Mammary epithelial cell (primary cell): ENCODE measurements at regions not wholly inside any gene's neighbourhood (a gene's known extent, or its start where the extent isn't known, plus 50 kb on each side); places are given as distances from the start of the nearest gene placed in this dataset.

Experiments used
- CTCF ChIP-seq, 2 donors: IDR thresholded peaks in 1 of 2; conservative IDR thresholded peaks in 1 of 2; 2 replicates each; pipeline ENCODE4 v1.5.1; 2011 to 2012; ENCODE audit warnings: inconsistent platforms in 2 of 2, low read length in 2 of 2, mild to moderate bottlenecking in 2 of 2, control low read depth in 1 of 2, low read depth in 1 of 2; ENCODE audit not compliant: insufficient read depth in 1 of 2; ENCODE audit errors: extremely low read depth in 1 of 2
- EZH2 ChIP-seq: IDR thresholded peaks from 2 replicates; pipeline ENCODE4 v1.6.1; 2012; ENCODE audit warnings: low read length, inconsistent platforms, borderline replicate concordance

GRCh38 chr2:221205103-221205673, 366.9 kb downstream of the EPHA4 start:
- TF ChIP-seq CTCF (conservative IDR thresholded peaks at IDR 0.05 in 1 of 2, IDR thresholded peaks at IDR 0.05 in 1 of 2; ENCODE audit: extremely low read depth in 1 of 2, insufficient read depth in 1 of 2, low read depth in 1 of 2, low read length in 2 of 2) (no peak), EZH2 (no peak)
